CD4-positive, alpha-beta memory T cell (primary cell): ENCODE measurements at regions not wholly inside any gene's neighbourhood (a gene's known extent, or its start where the extent isn't known, plus 50 kb on each side); places are given as distances from the start of the nearest gene placed in this dataset.
A peak's percentile ranks its signal among the peaks of the same experiment; 100 is the strongest.

Experiments
- CTCF ChIA-PET: fragments of 350-600 bp; sonication (Branson Sonifier 250); formaldehyde crosslinking; loops from one replicate; lab custom pipeline; 2021; ENCODE audit warnings: inconsistent platforms; ENCODE audit not compliant: partially characterized antibody; lab: Charles Lee
- POLR2A ChIA-PET: fragments of 350-600 bp; sonication (Branson Sonifier 250); formaldehyde crosslinking; loops from one replicate; lab custom pipeline; 2021; ENCODE audit not compliant: partially characterized antibody; lab: Charles Lee
- DNase-seq, 5 donors: peaks; one replicate each; pipeline versions ENCODE4 v3.0.0 to v3.0.0-alpha.2; 2020 to 2022; ENCODE audit warnings: mixed read lengths in 1 of 5
- H3K27ac ChIP-seq: one replicate; pipeline ENCODE4 v1.7.0; 2013; ENCODE audit warnings: low read depth, low read length
- H3K27me3 ChIP-seq: 2 replicates; pipeline ENCODE4 v1.7.0; 2013; ENCODE audit warnings: mild to moderate bottlenecking, low read length, moderate library complexity; ENCODE audit not compliant: insufficient read depth
- H3K36me3 ChIP-seq: 2 replicates; pipeline ENCODE4 v1.7.0; 2013; ENCODE audit warnings: mild to moderate bottlenecking, low read length, moderate library complexity; ENCODE audit not compliant: insufficient read depth
- H3K4me1 ChIP-seq: 2 replicates; pipeline ENCODE4 v1.7.0; 2013; ENCODE audit warnings: mild to moderate bottlenecking, low read length, moderate library complexity; ENCODE audit not compliant: insufficient read depth
- H3K4me3 ChIP-seq, 2 donors: one replicate each; pipeline ENCODE4 v1.7.0; 2013; ENCODE audit warnings: low read length in 2 of 2, mild to moderate bottlenecking in 1 of 2
- H3K9me3 ChIP-seq, 2 donors: one replicate each; pipeline ENCODE4 v1.7.0; 2013; ENCODE audit warnings: low read length in 2 of 2, control low read depth in 1 of 2; ENCODE audit not compliant: control insufficient read depth in 1 of 2
- H3K27ac Mint-ChIP-seq, 7 donors: one replicate each; pipeline ENCODE4 v1.8.0; 2020 to 2021; ENCODE audit warnings: mixed read lengths in 7 of 7, mild to moderate bottlenecking in 6 of 7, inconsistent platforms in 3 of 7, moderate library complexity in 3 of 7
- H3K27me3 Mint-ChIP-seq, 2 donors: one replicate each; pipeline ENCODE4 v1.8.0; 2020 to 2021; ENCODE audit warnings: mixed read lengths in 2 of 2
- H3K36me3 Mint-ChIP-seq, 2 donors: one replicate each; pipeline ENCODE4 v1.8.0; 2020 to 2021; ENCODE audit warnings: mixed read lengths in 2 of 2, inconsistent platforms in 1 of 2, mild to moderate bottlenecking in 1 of 2
- H3K4me1 Mint-ChIP-seq, 4 donors: one replicate each; pipeline ENCODE4 v1.8.0; 2020 to 2021; ENCODE audit warnings: mixed read lengths in 4 of 4, mild to moderate bottlenecking in 1 of 4
- H3K4me3 Mint-ChIP-seq, 8 donors: one replicate each; pipeline ENCODE4 v1.8.0; 2020 to 2021; ENCODE audit warnings: mixed read lengths in 8 of 8, mild to moderate bottlenecking in 7 of 8, moderate library complexity in 6 of 8, inconsistent platforms in 3 of 8
- H3K9me3 Mint-ChIP-seq, 8 donors: one replicate each; pipeline ENCODE4 v1.8.0; 2020 to 2021; ENCODE audit warnings: mixed read lengths in 8 of 8, mild to moderate bottlenecking in 5 of 8, inconsistent platforms in 3 of 8, moderate library complexity in 1 of 8
- intact Hi-C: fragments of 100-400 bp; cut with micrococcal nuclease; formaldehyde crosslinking; loops from one replicate; pipeline ENCODE4 v1.15.1; 2023

GRCh38 chr9:85430659-85431338 lies 311.0 kb downstream of the AGTPBP1 start:
- Histone ChIP-seq H3K27ac (no peak overlapping the region), H3K4me3 (no peak overlapping the region), H3K27me3 (no peaks in the 10 kb centered on the region), H3K9me3 (no peaks in the 10 kb centered on the region), H3K36me3 (no peaks in the 10 kb centered on the region), H3K4me1 (no peaks in the 10 kb centered on the region)
- ChIA-PET CTCF (no interaction called here), POLR2A (no interaction called here)
- intact Hi-C loops, result no loop called here
- Mint-ChIP-seq H3K36me3 (no peaks in the 10 kb centered on the region), H3K27ac (no peak overlapping the region), H3K4me3 (no peak overlapping the region), H3K9me3 (peaks cover 0 to 3% (median 0%) of the 10 kb centered on the region in 8 donors), H3K27me3 (peaks cover 13 to 20% of the 10 kb centered on the region in 2 donors), H3K4me1 (peaks cover 0 to 2% (median 0%) of the 10 kb centered on the region in 4 donors)
- DNase-seq, result no peak

- Histone ChIP-seq H3K36me3 (no peaks in the 10 kb centered on the region), H3K27me3 (no peaks in the 10 kb centered on the region), H3K4me1 (no peaks in the 10 kb centered on the region), H3K9me3 (no peaks in the 10 kb centered on the region), H3K4me3 (no peak overlapping the region), H3K27ac (no peak overlapping the region)
- H3K9me3 Mint-ChIP-seq, result peaks cover 0 to 3% (median 1%) of the 10 kb centered on the region in 8 donors
- no peak overlapping the region for H3K27ac Mint-ChIP-seq
- DNase-seq, result no peak
- H3K4me3 Mint-ChIP-seq, result no peak overlapping the region
- intact Hi-C loops, result no loop called here
- no peaks in the 10 kb centered on the region for H3K36me3 Mint-ChIP-seq
- CTCF ChIA-PET, result no interaction called here
- POLR2A ChIA-PET, result no interaction called here
- peaks cover 15 to 18% of the 10 kb centered on the region in 2 donors for H3K27me3 Mint-ChIP-seq
- H3K4me1 Mint-ChIP-seq, result peaks cover 0 to 2% (median 0%) of the 10 kb centered on the region in 4 donors
Measured at GRCh38 chr9:85428230-85428629, 313.5 kb downstream of the AGTPBP1 start.

- Histone ChIP-seq H3K27ac (no peak overlapping the region), H3K27me3 (no peaks in the 10 kb centered on the region), H3K9me3 (no peaks in the 10 kb centered on the region), H3K4me1 (no peaks in the 10 kb centered on the region), H3K36me3 (no peaks in the 10 kb centered on the region), H3K4me3 (no peak overlapping the region)
- H3K27ac Mint-ChIP-seq, result no peak overlapping the region
- H3K27me3 Mint-ChIP-seq, result peaks cover 14 to 17% of the 10 kb centered on the region in 2 donors
- no peaks in the 10 kb centered on the region for H3K36me3 Mint-ChIP-seq
- DNase-seq, result no peak
- H3K4me3 Mint-ChIP-seq, result no peak overlapping the region
- CTCF ChIA-PET, result no interaction called here
- POLR2A ChIA-PET, result no interaction called here
- intact Hi-C loops, result no loop called here
- H3K9me3 Mint-ChIP-seq, result peaks cover 0 to 3% (median under 1%) of the 10 kb centered on the region in 8 donors
- peaks cover 0 to 2% (median 0%) of the 10 kb centered on the region in 4 donors for H3K4me1 Mint-ChIP-seq
Measured at GRCh38 chr9:85427772-85428171, 314.0 kb downstream of the AGTPBP1 start.

- intact Hi-C loops, result no loop called here
- Mint-ChIP-seq H3K27ac (no peak overlapping the region), H3K27me3 (peaks cover 14 to 15% of the 10 kb centered on the region in 2 donors), H3K36me3 (no peaks in the 10 kb centered on the region), H3K4me1 (peaks cover 0 to 2% (median 0%) of the 10 kb centered on the region in 4 donors), H3K9me3 (peaks cover 0 to 4% (median 1%) of the 10 kb centered on the region in 8 donors), H3K4me3 (peak overlapping the region in 1 of 8 donors; percentile 19)
- CTCF ChIA-PET, result no interaction called here
- DNase-seq, result peak in 1 of 5 donors; percentile 4
- POLR2A ChIA-PET, result no interaction called here
- Histone ChIP-seq H3K27ac (no peak overlapping the region), H3K4me1 (no peaks in the 10 kb centered on the region), H3K36me3 (no peaks in the 10 kb centered on the region), H3K9me3 (no peaks in the 10 kb centered on the region), H3K4me3 (no peak overlapping the region), H3K27me3 (no peaks in the 10 kb centered on the region)
Measured at GRCh38 chr9:85425153-85425611, 316.6 kb downstream of the AGTPBP1 start.

GRCh38 chr9:85423422-85423821 lies 318.3 kb downstream of the AGTPBP1 start:
- no peaks in the 10 kb centered on the region for H3K36me3 Mint-ChIP-seq
- peaks cover 11 to 15% of the 10 kb centered on the region in 2 donors for H3K27me3 Mint-ChIP-seq
- H3K4me3 Mint-ChIP-seq, result no peak overlapping the region
- Histone ChIP-seq H3K27ac (no peak overlapping the region), H3K36me3 (no peaks in the 10 kb centered on the region), H3K9me3 (no peaks in the 10 kb centered on the region), H3K4me3 (no peak overlapping the region), H3K4me1 (no peaks in the 10 kb centered on the region), H3K27me3 (no peaks in the 10 kb centered on the region)
- ChIA-PET POLR2A (no interaction called here), CTCF (no interaction called here)
- no peak overlapping the region for H3K27ac Mint-ChIP-seq
- DNase-seq, result no peak
- H3K9me3 Mint-ChIP-seq, result peaks cover 0 to 4% (median 1%) of the 10 kb centered on the region in 8 donors
- intact Hi-C loops, result no loop called here
- H3K4me1 Mint-ChIP-seq, result no peaks in the 10 kb centered on the region

- H3K36me3 ChIP-seq, result no peaks in the 10 kb centered on the region
- H3K4me3 Mint-ChIP-seq, result no peak overlapping the region
- intact Hi-C loops, result no loop called here
- H3K9me3 Mint-ChIP-seq, result peaks cover 0 to 4% (median 0%) of the 10 kb centered on the region in 8 donors
- H3K27me3 Mint-ChIP-seq, result peaks cover 3 to 8% of the 10 kb centered on the region in 2 donors
- no peaks in the 10 kb centered on the region for H3K27me3 ChIP-seq
- ChIA-PET POLR2A (no interaction called here), CTCF (no interaction called here)
- H3K36me3 Mint-ChIP-seq, result no peaks in the 10 kb centered on the region
- no peaks in the 10 kb centered on the region for H3K9me3 ChIP-seq
- no peak overlapping the region for H3K27ac ChIP-seq
- no peaks in the 10 kb centered on the region for H3K4me1 ChIP-seq
- H3K27ac Mint-ChIP-seq, result no peak overlapping the region
- no peak overlapping the region for H3K4me3 ChIP-seq
- DNase-seq, result no peak
- H3K4me1 Mint-ChIP-seq, result no peaks in the 10 kb centered on the region
Measured at GRCh38 chr9:85421641-85422040, 320.1 kb downstream of the AGTPBP1 start.

GRCh38 chr9:85420750-85421149 lies 321.0 kb downstream of the AGTPBP1 start:
- no peaks in the 10 kb centered on the region for H3K4me1 ChIP-seq
- H3K27ac ChIP-seq, result no peak overlapping the region
- Mint-ChIP-seq H3K4me3 (peak overlapping the region in 1 of 8 donors; percentile 36), H3K4me1 (no peaks in the 10 kb centered on the region), H3K9me3 (peaks cover 0 to 4% (median 0%) of the 10 kb centered on the region in 8 donors), H3K36me3 (no peaks in the 10 kb centered on the region), H3K27me3 (peaks cover 0 to 4% of the 10 kb centered on the region in 2 donors), H3K27ac (no peak overlapping the region)
- no peaks in the 10 kb centered on the region for H3K36me3 ChIP-seq
- no peaks in the 10 kb centered on the region for H3K27me3 ChIP-seq
- H3K9me3 ChIP-seq, result no peaks in the 10 kb centered on the region
- CTCF ChIA-PET, result no interaction called here
- POLR2A ChIA-PET, result no interaction called here
- DNase-seq, result no peak
- H3K4me3 ChIP-seq, result no peak overlapping the region
- intact Hi-C loops, result no loop called here
